Inferior parietal cortex (tissue), 1 donor: ENCODE measurements at regions not wholly inside any gene's neighbourhood (a gene's known extent, or its start where the extent isn't known, plus 50 kb on each side); places are given as distances from the start of the nearest gene placed in this dataset.

Experiments used
- DNase-seq: peaks from one replicate; pipeline ENCODE4 v3.0.0-alpha.2; 2016; ENCODE audit errors: extremely low spot score

GRCh38 chr4:181245326-181245725, 997.9 kb upstream of the TENM3 start:
- no peak for DNase-seq

GRCh38 chr4:181249031-181249430, 994.2 kb upstream of the TENM3 start:
- DNase-seq: no peak

- no peak for DNase-seq
Observed at GRCh38 chr4:181254771-181255170, 988.4 kb upstream of the TENM3 start.

DNA sequence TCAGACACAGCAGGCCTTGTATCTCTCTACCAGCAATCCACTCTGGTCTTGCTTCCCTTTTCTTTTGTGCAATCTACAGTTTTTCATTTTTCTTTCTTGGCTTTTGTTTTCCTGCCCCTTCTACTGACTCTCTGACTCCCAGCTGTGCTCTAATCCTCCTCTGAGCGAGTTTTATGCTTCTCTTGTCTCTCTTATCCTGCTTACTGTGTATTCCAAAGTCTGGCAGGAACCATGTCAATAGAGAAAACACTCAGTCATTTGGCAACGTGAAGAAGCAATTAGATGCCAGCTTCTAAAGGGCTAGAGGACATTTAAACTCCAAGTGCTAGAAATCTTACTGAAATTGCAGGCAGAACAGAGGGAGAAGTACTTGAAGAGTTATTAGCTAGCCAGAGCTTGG, 984.6 kb upstream of the TENM3 start:
- no peak for DNase-seq

- DNase-seq: no peak
Observed at GRCh38 chr4:181259081-181259709, 984.0 kb upstream of the TENM3 start.

DNA sequence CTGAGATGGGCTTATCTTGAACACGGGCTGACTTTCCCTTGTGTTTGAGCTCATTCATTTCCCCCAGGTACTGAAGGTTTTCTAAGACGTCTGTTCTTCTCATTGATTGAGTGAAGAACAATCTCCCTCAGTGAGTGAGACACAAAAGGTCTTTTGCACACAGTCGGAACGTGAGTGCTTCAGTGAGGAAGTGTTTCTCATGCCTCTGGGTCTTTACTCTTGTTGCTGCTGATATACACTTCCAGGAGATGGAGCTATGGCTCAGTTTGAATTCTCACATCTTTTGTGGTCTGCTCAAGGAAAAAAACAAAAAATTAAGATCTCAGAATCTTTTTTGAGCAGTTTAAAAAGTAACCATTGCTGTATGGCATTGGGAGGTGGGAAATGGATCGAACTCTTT, 981.9 kb upstream of the TENM3 start:
- DNase-seq: peak; percentile 27

GRCh38 chr4:181264893-181265292, 978.3 kb upstream of the TENM3 start:
- no peak for DNase-seq

- DNase-seq: no peak
Observed at GRCh38 chr4:181265370-181265769, 977.8 kb upstream of the TENM3 start.

GRCh38 chr4:181271116-181271640, 972.0 kb upstream of the TENM3 start:
- DNase-seq: no peak

DNA sequence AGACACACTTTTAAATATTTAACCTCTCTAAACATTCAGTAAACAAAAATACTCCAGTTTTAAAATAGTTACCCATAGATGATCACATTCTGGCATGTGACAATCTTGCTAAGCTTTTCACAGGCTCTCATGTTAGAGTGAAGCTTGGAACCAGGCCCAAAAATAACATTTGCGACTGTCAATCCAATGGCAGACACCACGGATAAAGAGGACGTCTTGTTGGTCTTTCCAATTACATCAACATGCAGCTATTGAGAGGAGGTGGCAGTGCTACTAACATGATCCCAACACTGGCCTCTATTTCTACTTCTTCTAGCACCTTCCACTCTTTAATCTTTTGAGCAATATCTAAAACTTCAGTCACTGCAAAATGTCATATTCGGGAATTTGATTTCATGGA, 970.8 kb upstream of the TENM3 start:
- no peak for DNase-seq

GRCh38 chr4:181278941-181279340, 964.3 kb upstream of the TENM3 start:
- DNase-seq: no peak

DNA sequence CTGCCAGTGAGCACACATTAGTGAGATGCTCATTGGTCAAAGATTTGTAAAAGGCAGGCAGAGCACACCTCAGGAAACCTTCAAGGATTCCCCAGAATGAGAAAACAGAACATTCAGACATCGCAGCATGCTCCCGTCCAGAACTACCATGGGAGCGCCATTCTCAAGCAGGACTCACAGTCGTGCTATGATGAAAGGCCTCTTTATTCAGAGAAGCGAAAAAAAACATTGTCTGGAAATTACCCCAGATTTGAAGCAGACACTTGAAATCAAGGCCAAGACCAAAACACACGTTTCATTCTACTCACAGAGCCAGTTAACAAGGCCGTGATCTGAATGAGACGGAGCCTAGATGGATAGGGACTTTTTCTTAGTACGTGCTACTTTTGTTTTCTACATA, 961.8 kb upstream of the TENM3 start:
- DNase-seq: peak; percentile 68

DNA sequence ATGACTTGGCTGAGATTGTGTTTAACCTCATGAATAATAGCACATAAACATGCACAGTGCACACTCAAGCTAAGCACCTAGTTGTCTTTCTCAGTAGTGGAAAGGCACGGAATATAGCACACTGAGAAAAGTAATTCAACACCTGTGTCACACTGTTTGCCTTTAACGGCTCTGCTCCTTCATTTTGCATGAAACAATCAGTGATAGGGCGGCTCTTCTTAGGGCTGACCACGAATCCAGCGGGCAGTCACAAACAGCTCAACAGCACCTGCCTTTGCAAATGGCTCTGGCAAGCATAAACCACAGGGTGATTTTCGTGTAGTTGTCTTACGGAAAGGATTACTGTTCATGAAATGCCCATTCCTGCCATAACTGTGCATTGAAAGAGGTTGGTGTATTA, 954.0 kb upstream of the TENM3 start:
- DNase-seq: no peak

- no peak for DNase-seq
Observed at GRCh38 chr4:181291615-181292014, 951.6 kb upstream of the TENM3 start.

- DNase-seq: no peak
Observed at GRCh38 chr4:181293014-181293413, 950.2 kb upstream of the TENM3 start.

DNA sequence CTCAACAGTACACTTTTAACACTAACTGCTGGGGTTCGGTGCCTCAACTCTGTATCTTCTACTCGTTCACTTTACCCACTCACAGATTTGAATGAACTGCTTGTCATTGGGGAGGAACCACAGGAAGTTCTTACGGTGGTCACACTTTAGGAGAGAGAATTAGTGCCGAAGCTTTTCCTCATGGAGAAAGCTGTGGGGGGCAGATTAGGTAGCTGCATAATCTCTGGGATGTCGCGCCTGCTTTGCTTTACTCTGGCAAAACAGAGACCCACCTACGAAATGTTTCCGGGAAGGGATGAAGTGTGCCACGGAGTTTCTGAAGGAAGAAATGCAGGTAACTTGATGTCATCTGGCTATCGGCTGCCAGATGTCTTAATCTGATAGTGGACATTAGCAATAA, 949.7 kb upstream of the TENM3 start:
- no peak for DNase-seq

GRCh38 chr4:181294421-181294820, 948.8 kb upstream of the TENM3 start:
- DNase-seq: no peak

- no peak for DNase-seq
Observed at GRCh38 chr4:181301735-181302710, 941.2 kb upstream of the TENM3 start.

GRCh38 chr4:181307824-181308223, 935.4 kb upstream of the TENM3 start:
- no peak for DNase-seq

DNA sequence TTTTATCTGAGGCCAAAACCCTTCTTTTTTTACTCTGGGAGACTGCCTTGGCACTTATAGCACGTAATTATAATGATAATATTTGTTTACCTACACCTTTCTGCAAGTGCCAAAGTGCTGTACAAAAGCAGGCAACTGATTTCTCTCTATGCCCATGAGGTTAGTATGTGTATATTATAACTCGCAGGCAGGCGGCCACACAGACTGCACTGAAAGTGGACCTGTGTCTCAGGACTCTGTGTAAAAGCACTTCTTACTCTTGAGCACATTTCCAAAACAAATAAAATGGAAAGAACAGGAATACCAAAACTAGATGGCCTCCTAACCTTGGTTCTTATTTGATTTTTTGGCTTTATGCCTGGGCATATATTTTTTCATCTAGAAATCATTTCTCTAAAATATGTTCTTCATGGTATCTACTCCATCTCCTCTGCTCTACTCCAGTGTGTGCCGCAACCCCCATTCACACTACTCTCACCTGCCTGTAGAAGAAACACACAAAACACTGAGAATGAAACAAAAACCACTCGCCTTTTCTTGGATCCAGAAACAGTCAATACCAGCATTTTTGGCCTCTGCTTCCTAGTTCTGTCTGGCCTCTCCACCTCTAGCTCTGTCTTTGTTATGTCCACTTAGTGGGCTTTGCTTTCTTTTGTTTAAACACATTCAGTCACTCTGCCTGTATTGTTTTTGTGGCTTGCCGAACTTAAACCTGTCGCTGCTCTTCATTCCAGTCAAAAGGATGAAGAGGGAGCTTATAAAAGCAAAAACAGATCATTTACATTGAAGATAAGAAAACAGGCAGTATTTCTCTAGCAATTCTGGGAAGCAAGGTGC, 934.5 kb upstream of the TENM3 start:
- no peak for DNase-seq

GRCh38 chr4:181312066-181312465, 931.1 kb upstream of the TENM3 start:
- no peak for DNase-seq

GRCh38 chr4:181319629-181320028, 923.6 kb upstream of the TENM3 start:
- no peak for DNase-seq
